ENCODE measurements at regions not wholly inside any gene's neighbourhood (a gene's known extent, or its start where the extent isn't known, plus 50 kb on each side); places are given as distances from the start of the nearest gene placed in this dataset.

GRCh38 chr15:31262901-31263671 lies 63.5 kb upstream of the KLF13 start:
- no peaks in the 10 kb centered on the region for H3K36me3 ChIP-seq (ENCODE audit: control insufficient read depth in 2 of 3, insufficient read depth in 3 of 3, low read length in 3 of 3)
- intact Hi-C loops (cut with DNase I): no loop called here
- no peak overlapping the region for H3K4me3 ChIP-seq (ENCODE audit: low read length in 3 of 3)
- DNase-seq (peak in 4 of 5 donors; percentile 28 to 75 (median 68)), FAIRE-seq (no peak)
- peak overlapping the region; percentile 86 to 93 for H3K27ac ChIP-seq (ENCODE audit: low read depth in 2 of 2, low read length in 2 of 2)
- H3K27me3 ChIP-seq (ENCODE audit: control insufficient read depth, insufficient read depth, low read length): no peaks in the 10 kb centered on the region
- TF ChIP-seq CTCF (IDR thresholded peaks at IDR 0.05; ENCODE audit: borderline replicate concordance, extremely low read depth, insufficient read depth): no peak
- peaks cover 0 to 42% (median 34%) of the 10 kb centered on the region in 3 donors for H3K4me1 ChIP-seq (ENCODE audit: control insufficient read depth in 2 of 3, insufficient read depth in 2 of 3, low read depth in 1 of 3, low read length in 3 of 3)
- no peaks in the 10 kb centered on the region for H3K9me3 ChIP-seq (ENCODE audit: control insufficient read depth in 2 of 3, insufficient read depth in 1 of 3, low read length in 3 of 3)
- H3K9ac ChIP-seq (ENCODE audit: low read length in 3 of 3): peak overlapping the region in 1 of 3 donors; percentile 55

GRCh38 chr15:31263751-31264558 lies 62.7 kb upstream of the KLF13 start:
- peak overlapping the region; percentile 86 to 93 for H3K27ac ChIP-seq (ENCODE audit: low read depth in 2 of 2, low read length in 2 of 2)
- DNase-seq: peak in 4 of 5 donors; percentile 17 to 93 (median 33)
- peak overlapping the region in 1 of 3 donors; percentile 55 for H3K9ac ChIP-seq (ENCODE audit: low read length in 3 of 3)
- FAIRE-seq: no peak
- peaks cover 0 to 42% (median 34%) of the 10 kb centered on the region in 3 donors for H3K4me1 ChIP-seq (ENCODE audit: control insufficient read depth in 2 of 3, insufficient read depth in 2 of 3, low read depth in 1 of 3, low read length in 3 of 3)
- H3K4me3 ChIP-seq (ENCODE audit: low read length in 3 of 3): no peak overlapping the region
- H3K9me3 ChIP-seq (ENCODE audit: control insufficient read depth in 2 of 3, insufficient read depth in 1 of 3, low read length in 3 of 3): no peaks in the 10 kb centered on the region
- intact Hi-C loops (cut with DNase I): no loop called here
- no peak for TF ChIP-seq CTCF (IDR thresholded peaks at IDR 0.05; ENCODE audit: borderline replicate concordance, extremely low read depth, insufficient read depth)
- H3K36me3 ChIP-seq (ENCODE audit: control insufficient read depth in 2 of 3, insufficient read depth in 3 of 3, low read length in 3 of 3): no peaks in the 10 kb centered on the region
- H3K27me3 ChIP-seq (ENCODE audit: control insufficient read depth, insufficient read depth, low read length): no peaks in the 10 kb centered on the region

- peaks cover 0 to 42% (median 34%) of the 10 kb centered on the region in 3 donors for H3K4me1 ChIP-seq (ENCODE audit: control insufficient read depth in 2 of 3, insufficient read depth in 2 of 3, low read depth in 1 of 3, low read length in 3 of 3)
- peak overlapping the region in 1 of 3 donors; percentile 55 for H3K9ac ChIP-seq (ENCODE audit: low read length in 3 of 3)
These were observed 62.0 kb upstream of the KLF13 start for GRCh38 chr15:31264559-31265089.

More at GRCh38 chr15:31264559-31265089, 62.0 kb upstream of the KLF13 start:
- H3K27me3 ChIP-seq (ENCODE audit: control insufficient read depth, insufficient read depth, low read length): no peaks in the 10 kb centered on the region
- H3K9me3 ChIP-seq (ENCODE audit: control insufficient read depth in 2 of 3, insufficient read depth in 1 of 3, low read length in 3 of 3): no peaks in the 10 kb centered on the region
- TF ChIP-seq CTCF (IDR thresholded peaks at IDR 0.05; ENCODE audit: borderline replicate concordance, extremely low read depth, insufficient read depth): no peak
- H3K4me3 ChIP-seq (ENCODE audit: low read length in 3 of 3): no peak overlapping the region
- H3K27ac ChIP-seq (ENCODE audit: low read depth in 2 of 2, low read length in 2 of 2): peak overlapping the region; percentile 86 to 93
- DNase-seq: peak in 1 of 5 donors; percentile 8
- intact Hi-C loops (cut with DNase I): no loop called here
- H3K36me3 ChIP-seq (ENCODE audit: control insufficient read depth in 2 of 3, insufficient read depth in 3 of 3, low read length in 3 of 3): no peaks in the 10 kb centered on the region
- FAIRE-seq: no peak
